ENCODE measurements at regions not wholly inside any gene's neighbourhood (a gene's known extent, or its start where the extent isn't known, plus 50 kb on each side); places are given as distances from the start of the nearest gene placed in this dataset.

GRCh38 chr10:108422286-108422685 lies 1257.8 kb upstream of the SORCS1 start:
- intact Hi-C loops (cut with micrococcal nuclease; ENCODE audit: unreplicated experiment): no loop called here
- DNase-seq (ENCODE audit: low read depth, low spot score): no peak

DNA sequence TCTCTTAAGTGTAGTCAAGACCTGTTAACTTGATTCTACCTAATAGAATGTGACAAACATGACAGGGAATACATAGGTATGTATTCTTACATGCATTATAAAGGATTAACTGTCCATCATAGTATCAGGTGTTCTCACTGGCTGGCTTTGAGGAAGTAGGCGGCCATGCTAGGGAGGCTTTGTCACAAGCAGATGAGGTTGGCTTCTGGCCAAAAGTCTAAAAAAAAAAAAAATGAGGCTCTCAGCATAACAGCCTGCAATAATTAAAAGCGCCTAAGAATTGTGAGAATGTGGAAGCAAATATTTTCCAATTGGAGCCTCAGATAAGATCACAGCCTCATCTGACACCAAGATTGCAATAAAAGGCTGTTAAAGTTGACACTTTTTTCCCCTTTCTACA lies 1256.8 kb upstream of the SORCS1 start:
- no peak for TF ChIP-seq SIN3A (IDR thresholded peaks at IDR 0.05; ENCODE audit: borderline replicate concordance, insufficient read depth, low read depth, low read length)
- TF ChIP-seq, protein P1, sequence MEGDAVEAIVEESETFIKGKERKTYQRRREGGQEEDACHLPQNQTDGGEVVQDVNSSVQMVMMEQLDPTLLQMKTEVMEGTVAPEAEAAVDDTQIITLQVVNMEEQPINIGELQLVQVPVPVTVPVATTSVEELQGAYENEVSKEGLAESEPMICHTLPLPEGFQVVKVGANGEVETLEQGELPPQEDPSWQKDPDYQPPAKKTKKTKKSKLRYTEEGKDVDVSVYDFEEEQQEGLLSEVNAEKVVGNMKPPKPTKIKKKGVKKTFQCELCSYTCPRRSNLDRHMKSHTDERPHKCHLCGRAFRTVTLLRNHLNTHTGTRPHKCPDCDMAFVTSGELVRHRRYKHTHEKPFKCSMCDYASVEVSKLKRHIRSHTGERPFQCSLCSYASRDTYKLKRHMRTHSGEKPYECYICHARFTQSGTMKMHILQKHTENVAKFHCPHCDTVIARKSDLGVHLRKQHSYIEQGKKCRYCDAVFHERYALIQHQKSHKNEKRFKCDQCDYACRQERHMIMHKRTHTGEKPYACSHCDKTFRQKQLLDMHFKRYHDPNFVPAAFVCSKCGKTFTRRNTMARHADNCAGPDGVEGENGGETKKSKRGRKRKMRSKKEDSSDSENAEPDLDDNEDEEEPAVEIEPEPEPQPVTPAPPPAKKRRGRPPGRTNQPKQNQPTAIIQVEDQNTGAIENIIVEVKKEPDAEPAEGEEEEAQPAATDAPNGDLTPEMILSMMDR (IDR thresholded peaks at IDR 0.05): no peak
- no peak for TF ChIP-seq REST (IDR thresholded peaks at IDR 0.05; ENCODE audit: insufficient read depth in 1 of 2, low read depth in 2 of 2, low read length in 1 of 2)
- TF ChIP-seq TCF7L2 (IDR thresholded peaks at IDR 0.05; ENCODE audit: low read depth, low read length): no peak
- TF ChIP-seq POLR2AphosphoS5 (IDR thresholded peaks at IDR 0.05; ENCODE audit: low read depth, low read length): no peak
- in situ Hi-C loops (cut with HindIII; ENCODE audit: low pct_unique_long_range_greater_than_20kb, low sequenced_read_pairs): no loop called here

More at GRCh38 chr10:108422286-108422685, 1257.8 kb upstream of the SORCS1 start:
- H3K36me3 ChIP-seq (ENCODE audit: control insufficient read depth, insufficient read depth, low read length): no peaks in the 10 kb centered on the region
- no peaks in the 10 kb centered on the region for H3K4me1 ChIP-seq (ENCODE audit: control insufficient read depth, insufficient read depth, low read length)
- no peak for ATAC-seq
- H3K27ac ChIP-seq (ENCODE audit: low read length): no peak overlapping the region
- no peak for TF ChIP-seq REST (IDR thresholded peaks at IDR 0.05; ENCODE audit: insufficient read depth in 1 of 2, low read depth in 2 of 2, low read length in 1 of 2)
- TF ChIP-seq TCF7L2 (IDR thresholded peaks at IDR 0.05; ENCODE audit: low read depth, low read length): no peak
- no peak for TF ChIP-seq POLR2AphosphoS5 (IDR thresholded peaks at IDR 0.05; ENCODE audit: low read depth, low read length)
- TF ChIP-seq, protein P1 (IDR thresholded peaks at IDR 0.05): no peak
- no peak for TF ChIP-seq SIN3A (IDR thresholded peaks at IDR 0.05; ENCODE audit: borderline replicate concordance, insufficient read depth, low read depth, low read length)
- CTCF ChIA-PET: no interaction called here
- H3K4me3 ChIP-seq (ENCODE audit: low read depth in 2 of 2, low read length in 2 of 2): no peak overlapping the region
- no peaks in the 10 kb centered on the region; the same call in 1 of the 2 replicates for H3K27me3 ChIP-seq (ENCODE audit: control insufficient read depth, insufficient read depth, low read length)
- in situ Hi-C loops (cut with HindIII; ENCODE audit: low pct_unique_long_range_greater_than_20kb, low sequenced_read_pairs): no loop called here
- H3K9me3 ChIP-seq (ENCODE audit: control insufficient read depth, insufficient read depth, low read depth, low read length): no peaks in the 10 kb centered on the region
- BruUV-seq (replicated peaks): no TSS peak
- POLR2A ChIA-PET: no interaction called here

More for the DNA sequence above, 1256.8 kb upstream of the SORCS1 start:
- ATAC-seq (no peak), DNase-seq (ENCODE audit: low read depth, low spot score) (no peak)
- ChIA-PET CTCF (no interaction called here), POLR2A (no interaction called here)
- no peaks in the 10 kb centered on the region for H3K36me3 ChIP-seq (ENCODE audit: control insufficient read depth, insufficient read depth, low read length)
- no TSS peak for BruUV-seq (replicated peaks)
- H3K4me3 ChIP-seq (ENCODE audit: low read depth in 2 of 2, low read length in 2 of 2): no peak overlapping the region
- no peaks in the 10 kb centered on the region for H3K4me1 ChIP-seq (ENCODE audit: control insufficient read depth, insufficient read depth, low read length)
- H3K27ac ChIP-seq (ENCODE audit: low read length): no peak overlapping the region
- H3K27me3 ChIP-seq (ENCODE audit: control insufficient read depth, insufficient read depth, low read length): no peaks in the 10 kb centered on the region
- no peaks in the 10 kb centered on the region for H3K9me3 ChIP-seq (ENCODE audit: control insufficient read depth, insufficient read depth, low read depth, low read length)
- intact Hi-C loops (cut with micrococcal nuclease; ENCODE audit: unreplicated experiment): no loop called here

All from Panc1 (cell line).